ENCODE measurements at regions not wholly inside any gene's neighbourhood (a gene's known extent, or its start where the extent isn't known, plus 50 kb on each side); places are given as distances from the start of the nearest gene placed in this dataset.

DNA sequence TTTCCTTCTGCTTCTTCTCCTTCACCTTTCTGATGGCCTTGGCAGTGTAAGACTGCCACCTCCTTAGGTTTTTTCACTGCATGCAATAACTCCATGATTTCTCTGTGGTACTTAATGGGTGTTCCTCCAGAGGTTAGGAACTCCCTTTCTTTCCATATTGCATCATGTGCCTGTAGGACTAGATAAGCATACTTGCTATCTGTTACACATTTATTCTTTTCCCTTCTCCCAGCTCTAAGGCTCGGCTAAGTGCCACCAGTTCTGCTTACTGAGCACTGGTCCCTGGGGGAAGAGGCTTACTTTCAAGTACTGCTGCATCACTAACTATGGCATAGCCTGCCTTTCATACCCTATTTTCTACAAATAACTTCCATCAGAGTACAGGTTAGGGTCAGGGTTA, 351.8 kb downstream of the OTOL1 start:
- Histone ChIP-seq H3K4me1 (ENCODE audit: control insufficient read depth in 1 of 2, insufficient read depth in 2 of 2, low read depth in 1 of 2, low read length in 1 of 2) (no peaks in the 10 kb centered on the region), H3K9me3 (no peaks in the 10 kb centered on the region), H3K36me3 (replicated peaks in 1 of 2; ENCODE audit: control insufficient read depth in 1 of 2, insufficient read depth in 2 of 2, low read length in 1 of 2) (no peaks in the 10 kb centered on the region), H3K9ac (no peak overlapping the region), H3K27me3 (ENCODE audit: insufficient read depth) (no peaks in the 10 kb centered on the region), H4K20me1 (ENCODE audit: insufficient read depth) (no peaks in the 10 kb centered on the region), H3K4me3 (ENCODE audit: low read depth in 2 of 2, low read length in 1 of 2) (no peak overlapping the region), H3K4me2 (no peak overlapping the region), H3F3A (replicated peaks; ENCODE audit: insufficient read depth) (no peaks in the 10 kb centered on the region), H3K9me2 (no peaks in the 10 kb centered on the region), H3K79me2 (ENCODE audit: insufficient read depth) (no peaks in the 10 kb centered on the region), H2AFZ (ENCODE audit: low read depth) (no peak overlapping the region), H3K27ac (ENCODE audit: low read depth in 2 of 2, low read length in 1 of 2) (no peak overlapping the region)
- ChIA-PET CTCF (no interaction called here), POLR2A (no interaction called here)
- WGBS (ENCODE audit: low lambda C conversion rate), result 42% methylated on average over 1 of the region's 1 CpG
- DNase-seq, result no peak
- no peak for TF ChIP-seq MEF2A (IDR thresholded peaks at IDR 0.05; ENCODE audit: borderline replicate concordance, low read depth)
- no peak for TF ChIP-seq FOSL2 (IDR thresholded peaks at IDR 0.05; ENCODE audit: borderline replicate concordance, low read depth)
- TF ChIP-seq SIN3A (IDR thresholded peaks at IDR 0.05; ENCODE audit: borderline replicate concordance, low read depth, low read length), result no peak
- no peak for TF ChIP-seq TEAD4 (IDR thresholded peaks at IDR 0.05; ENCODE audit: borderline replicate concordance, insufficient read depth)
- no peak for TF ChIP-seq TAF1 (IDR thresholded peaks at IDR 0.05; ENCODE audit: borderline replicate concordance, low read depth, low read length)
- TF ChIP-seq, protein P1, sequence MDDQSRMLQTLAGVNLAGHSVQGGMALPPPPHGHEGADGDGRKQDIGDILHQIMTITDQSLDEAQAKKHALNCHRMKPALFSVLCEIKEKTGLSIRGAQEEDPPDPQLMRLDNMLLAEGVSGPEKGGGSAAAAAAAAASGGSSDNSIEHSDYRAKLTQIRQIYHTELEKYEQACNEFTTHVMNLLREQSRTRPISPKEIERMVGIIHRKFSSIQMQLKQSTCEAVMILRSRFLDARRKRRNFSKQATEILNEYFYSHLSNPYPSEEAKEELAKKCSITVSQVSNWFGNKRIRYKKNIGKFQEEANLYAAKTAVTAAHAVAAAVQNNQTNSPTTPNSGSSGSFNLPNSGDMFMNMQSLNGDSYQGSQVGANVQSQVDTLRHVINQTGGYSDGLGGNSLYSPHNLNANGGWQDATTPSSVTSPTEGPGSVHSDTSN (IDR thresholded peaks at IDR 0.05), result no peak
- TF ChIP-seq FOXM1 (IDR thresholded peaks at IDR 0.05; ENCODE audit: low read depth), result no peak
- TF ChIP-seq, protein P2, sequence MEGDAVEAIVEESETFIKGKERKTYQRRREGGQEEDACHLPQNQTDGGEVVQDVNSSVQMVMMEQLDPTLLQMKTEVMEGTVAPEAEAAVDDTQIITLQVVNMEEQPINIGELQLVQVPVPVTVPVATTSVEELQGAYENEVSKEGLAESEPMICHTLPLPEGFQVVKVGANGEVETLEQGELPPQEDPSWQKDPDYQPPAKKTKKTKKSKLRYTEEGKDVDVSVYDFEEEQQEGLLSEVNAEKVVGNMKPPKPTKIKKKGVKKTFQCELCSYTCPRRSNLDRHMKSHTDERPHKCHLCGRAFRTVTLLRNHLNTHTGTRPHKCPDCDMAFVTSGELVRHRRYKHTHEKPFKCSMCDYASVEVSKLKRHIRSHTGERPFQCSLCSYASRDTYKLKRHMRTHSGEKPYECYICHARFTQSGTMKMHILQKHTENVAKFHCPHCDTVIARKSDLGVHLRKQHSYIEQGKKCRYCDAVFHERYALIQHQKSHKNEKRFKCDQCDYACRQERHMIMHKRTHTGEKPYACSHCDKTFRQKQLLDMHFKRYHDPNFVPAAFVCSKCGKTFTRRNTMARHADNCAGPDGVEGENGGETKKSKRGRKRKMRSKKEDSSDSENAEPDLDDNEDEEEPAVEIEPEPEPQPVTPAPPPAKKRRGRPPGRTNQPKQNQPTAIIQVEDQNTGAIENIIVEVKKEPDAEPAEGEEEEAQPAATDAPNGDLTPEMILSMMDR (IDR thresholded peaks at IDR 0.05), result no peak
- TF ChIP-seq GATA2 (CRISPR knock-in tag; IDR thresholded peaks at IDR 0.05), result no peak

DNA sequence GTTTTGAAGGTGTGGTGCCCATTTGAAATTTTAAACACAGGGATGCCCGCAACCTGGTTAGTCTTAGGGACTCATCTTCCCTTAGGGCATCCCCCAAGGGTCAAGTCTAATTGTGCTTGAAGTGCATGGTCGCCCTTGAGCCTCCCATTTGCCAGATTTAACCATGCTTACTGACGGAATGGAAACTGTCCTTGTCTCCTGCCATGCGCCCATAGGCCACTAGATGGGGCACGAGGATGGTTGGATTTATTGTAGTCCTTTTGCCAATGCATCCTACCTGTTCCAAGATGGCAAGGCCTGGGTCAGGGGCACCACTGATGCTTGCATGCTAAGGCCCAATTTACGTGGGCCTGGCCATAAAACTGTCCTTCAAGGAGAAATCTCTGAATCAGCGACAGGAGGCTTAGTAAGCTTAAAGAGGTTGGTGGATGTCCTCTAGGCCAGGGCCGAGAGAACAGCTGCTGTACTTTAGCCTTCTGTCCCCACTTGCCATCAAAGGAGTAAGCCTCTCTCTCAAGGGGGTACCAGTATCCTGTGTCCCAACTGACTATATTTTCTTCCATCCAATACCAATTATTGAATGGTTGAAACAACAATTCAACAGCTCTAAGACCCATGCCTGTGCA, 355.4 kb downstream of the OTOL1 start:
- DNase-seq, result peak; percentile 22
- Histone ChIP-seq H3F3A (replicated peaks; ENCODE audit: insufficient read depth) (no peaks in the 10 kb centered on the region), H3K27ac (ENCODE audit: low read depth in 2 of 2, low read length in 1 of 2) (no peak overlapping the region), H4K20me1 (ENCODE audit: insufficient read depth) (no peaks in the 10 kb centered on the region), H3K4me1 (ENCODE audit: control insufficient read depth in 1 of 2, insufficient read depth in 2 of 2, low read depth in 1 of 2, low read length in 1 of 2) (no peaks in the 10 kb centered on the region), H3K4me3 (ENCODE audit: low read depth in 2 of 2, low read length in 1 of 2) (no peak overlapping the region; a peak in 1 of 4 replicates), H3K27me3 (ENCODE audit: insufficient read depth) (no peaks in the 10 kb centered on the region), H3K9ac (no peak overlapping the region), H3K4me2 (no peak overlapping the region), H3K9me3 (no peaks in the 10 kb centered on the region), H3K36me3 (replicated peaks in 1 of 2; ENCODE audit: control insufficient read depth in 1 of 2, insufficient read depth in 2 of 2, low read length in 1 of 2) (no peaks in the 10 kb centered on the region), H3K79me2 (ENCODE audit: insufficient read depth) (no peaks in the 10 kb centered on the region), H2AFZ (ENCODE audit: low read depth) (no peak overlapping the region), H3K9me2 (no peaks in the 10 kb centered on the region)
- WGBS (ENCODE audit: low lambda C conversion rate), result 30% methylated on average over 8 of the region's 8 CpGs
- CTCF ChIA-PET, result interaction anchor here (0.6 to 1.9 kb wide), 10 partner anchors 15 to 1594 kb away, joined by 3 to 8 read pairs (median 3); no protein-coding TSS in a partner anchor
- POLR2A ChIA-PET, result no interaction called here
- no peak for TF ChIP-seq TAF1 (IDR thresholded peaks at IDR 0.05; ENCODE audit: borderline replicate concordance, low read depth, low read length)
- TF ChIP-seq FOSL2 (IDR thresholded peaks at IDR 0.05; ENCODE audit: borderline replicate concordance, low read depth), result no peak
- TF ChIP-seq, protein P1 (IDR thresholded peaks at IDR 0.05), result no peak
- no peak for TF ChIP-seq CHD2 (IDR thresholded peaks at IDR 0.05; ENCODE audit: low read length, partially characterized antibody)
- TF ChIP-seq YY1 (IDR thresholded peaks at IDR 0.05; ENCODE audit: low read depth), result no peak
- TF ChIP-seq GATA2 (CRISPR knock-in tag; IDR thresholded peaks at IDR 0.05), result no peak
- TF ChIP-seq FOXJ3 (CRISPR knock-in tag; IDR thresholded peaks at IDR 0.05), result no peak
- TF ChIP-seq, protein P3, sequence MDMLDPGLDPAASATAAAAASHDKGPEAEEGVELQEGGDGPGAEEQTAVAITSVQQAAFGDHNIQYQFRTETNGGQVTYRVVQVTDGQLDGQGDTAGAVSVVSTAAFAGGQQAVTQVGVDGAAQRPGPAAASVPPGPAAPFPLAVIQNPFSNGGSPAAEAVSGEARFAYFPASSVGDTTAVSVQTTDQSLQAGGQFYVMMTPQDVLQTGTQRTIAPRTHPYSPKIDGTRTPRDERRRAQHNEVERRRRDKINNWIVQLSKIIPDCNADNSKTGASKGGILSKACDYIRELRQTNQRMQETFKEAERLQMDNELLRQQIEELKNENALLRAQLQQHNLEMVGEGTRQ (IDR thresholded peaks at IDR 0.05; ENCODE audit: borderline replicate concordance, low read depth, low read length), result no peak
- TF ChIP-seq RAD21 (IDR thresholded peaks at IDR 0.05; ENCODE audit: low read length), result peak; percentile 76
- TF ChIP-seq GABPA (IDR thresholded peaks at IDR 0.05; ENCODE audit: low read depth), result no peak
- no peak for TF ChIP-seq ELF1 (IDR thresholded peaks at IDR 0.05)
- peak; percentile 65 for TF ChIP-seq SMC3 (IDR thresholded peaks at IDR 0.05; ENCODE audit: low read depth, low read length)
- TF ChIP-seq RXRA (IDR thresholded peaks at IDR 0.05; ENCODE audit: borderline replicate concordance, low read depth), result no peak
- TF ChIP-seq, protein P4, sequence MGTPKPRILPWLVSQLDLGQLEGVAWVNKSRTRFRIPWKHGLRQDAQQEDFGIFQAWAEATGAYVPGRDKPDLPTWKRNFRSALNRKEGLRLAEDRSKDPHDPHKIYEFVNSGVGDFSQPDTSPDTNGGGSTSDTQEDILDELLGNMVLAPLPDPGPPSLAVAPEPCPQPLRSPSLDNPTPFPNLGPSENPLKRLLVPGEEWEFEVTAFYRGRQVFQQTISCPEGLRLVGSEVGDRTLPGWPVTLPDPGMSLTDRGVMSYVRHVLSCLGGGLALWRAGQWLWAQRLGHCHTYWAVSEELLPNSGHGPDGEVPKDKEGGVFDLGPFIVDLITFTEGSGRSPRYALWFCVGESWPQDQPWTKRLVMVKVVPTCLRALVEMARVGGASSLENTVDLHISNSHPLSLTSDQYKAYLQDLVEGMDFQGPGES (IDR thresholded peaks at IDR 0.05; ENCODE audit: low read depth, low read length), result no peak
- no peak for TF ChIP-seq TEAD4 (IDR thresholded peaks at IDR 0.05; ENCODE audit: borderline replicate concordance, insufficient read depth)
